Colonic mucosa (tissue), 4 donors: ENCODE measurements at regions not wholly inside any gene's neighbourhood (a gene's known extent, or its start where the extent isn't known, plus 50 kb on each side); places are given as distances from the start of the nearest gene placed in this dataset.

Experiments
- DNase-seq: peaks from one replicate; pipeline ENCODE4 v3.0.0-alpha.2; 2020
- H3K27ac ChIP-seq: fragments of 200-600 bp; one replicate; pipeline ENCODE4 v1.8.0; 2021
- H3K27me3 ChIP-seq: fragments of 200-600 bp; one replicate; pipeline ENCODE4 v1.8.0; 2021
- H3K36me3 ChIP-seq: fragments of 200-600 bp; one replicate; pipeline ENCODE4 v1.8.0; 2021
- H3K4me1 ChIP-seq: fragments of 200-600 bp; one replicate; pipeline ENCODE4 v1.8.0; 2021; ENCODE audit warnings: mild to moderate bottlenecking
- H3K4me3 ChIP-seq: fragments of 200-600 bp; one replicate; pipeline ENCODE4 v1.8.0; 2021
- H3K9ac ChIP-seq, 2 donors: one replicate each; pipeline ENCODE4 v1.7.0; 2013; ENCODE audit warnings: control low read depth in 2 of 2, low read depth in 2 of 2, low read length in 2 of 2
- H3K9me3 ChIP-seq: fragments of 200-600 bp; one replicate; pipeline ENCODE4 v1.8.0; 2021
- intact Hi-C: fragments of 100-400 bp; cut with DNase I; formaldehyde crosslinking; loops from one replicate; pipeline ENCODE4 v1.14.1; 2022
- TF ChIP-seq, protein P1 (sequence below): fragments of 200-600 bp; IDR thresholded peaks from one replicate; pipeline ENCODE4 v1.8.0; 2022; ENCODE audit warnings: antibody characterized with exemption, mild to moderate bottlenecking
- donor health status: healthy.
- donor health status: DM: no; HTN: no; CAD: no.
- donor health status: DM: no; HTN: no; CAD: no.

DNA sequence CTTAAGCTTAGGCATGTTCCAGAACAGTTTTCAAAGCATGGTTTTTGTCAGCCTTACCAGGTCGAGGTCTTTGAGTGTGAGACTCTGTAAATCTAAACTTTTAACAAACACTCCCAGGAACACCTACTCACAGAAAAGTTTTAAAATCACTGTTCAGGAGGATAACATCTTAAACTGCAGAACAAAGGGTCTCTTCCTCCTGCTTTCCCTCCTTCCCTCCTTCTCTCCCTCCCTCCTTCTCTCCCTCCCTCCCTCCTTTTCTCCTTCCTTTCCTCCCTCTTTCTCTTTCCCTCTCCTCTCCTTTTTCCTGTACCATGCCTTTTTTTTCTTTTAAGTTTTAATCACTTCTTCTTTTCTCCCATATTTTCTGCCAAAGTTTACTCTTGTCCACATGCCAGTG, 153.5 kb upstream of the MAF start:
- Histone ChIP-seq H3K4me1 (no peaks in the 10 kb centered on the region), H3K27me3 (no peaks in the 10 kb centered on the region), H3K27ac (no peak overlapping the region), H3K4me3 (no peak overlapping the region), H3K9ac (no peak overlapping the region), H3K9me3 (no peaks in the 10 kb centered on the region), H3K36me3 (no peaks in the 10 kb centered on the region)
- intact Hi-C loops, result no loop called here
- TF ChIP-seq, protein P1, sequence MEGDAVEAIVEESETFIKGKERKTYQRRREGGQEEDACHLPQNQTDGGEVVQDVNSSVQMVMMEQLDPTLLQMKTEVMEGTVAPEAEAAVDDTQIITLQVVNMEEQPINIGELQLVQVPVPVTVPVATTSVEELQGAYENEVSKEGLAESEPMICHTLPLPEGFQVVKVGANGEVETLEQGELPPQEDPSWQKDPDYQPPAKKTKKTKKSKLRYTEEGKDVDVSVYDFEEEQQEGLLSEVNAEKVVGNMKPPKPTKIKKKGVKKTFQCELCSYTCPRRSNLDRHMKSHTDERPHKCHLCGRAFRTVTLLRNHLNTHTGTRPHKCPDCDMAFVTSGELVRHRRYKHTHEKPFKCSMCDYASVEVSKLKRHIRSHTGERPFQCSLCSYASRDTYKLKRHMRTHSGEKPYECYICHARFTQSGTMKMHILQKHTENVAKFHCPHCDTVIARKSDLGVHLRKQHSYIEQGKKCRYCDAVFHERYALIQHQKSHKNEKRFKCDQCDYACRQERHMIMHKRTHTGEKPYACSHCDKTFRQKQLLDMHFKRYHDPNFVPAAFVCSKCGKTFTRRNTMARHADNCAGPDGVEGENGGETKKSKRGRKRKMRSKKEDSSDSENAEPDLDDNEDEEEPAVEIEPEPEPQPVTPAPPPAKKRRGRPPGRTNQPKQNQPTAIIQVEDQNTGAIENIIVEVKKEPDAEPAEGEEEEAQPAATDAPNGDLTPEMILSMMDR, result no peak
- DNase-seq, result no peak

DNA sequence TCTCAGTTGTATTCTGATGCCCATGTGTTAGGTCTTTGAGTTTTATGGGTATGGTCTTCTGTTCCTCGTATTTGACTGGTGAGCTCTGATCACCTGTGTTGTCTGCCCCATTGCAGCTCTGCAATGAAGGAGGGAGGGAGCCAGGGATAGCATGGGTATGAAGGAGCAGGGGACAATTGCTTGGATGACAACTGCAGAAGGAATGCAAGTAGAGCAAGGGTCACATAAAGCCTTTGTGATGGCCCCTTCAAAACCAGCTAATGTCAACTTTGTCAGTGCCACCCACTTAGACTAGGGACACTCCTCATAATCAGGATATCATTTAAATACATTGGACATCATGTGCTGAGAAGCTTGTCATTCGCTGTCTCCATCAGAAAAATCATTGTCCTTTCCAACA, 152.7 kb upstream of the MAF start:
- intact Hi-C loops, result no loop called here
- Histone ChIP-seq H3K4me1 (no peaks in the 10 kb centered on the region), H3K4me3 (no peak overlapping the region), H3K27ac (no peak overlapping the region), H3K9ac (no peak overlapping the region), H3K27me3 (no peaks in the 10 kb centered on the region), H3K9me3 (no peaks in the 10 kb centered on the region), H3K36me3 (no peaks in the 10 kb centered on the region)
- TF ChIP-seq, protein P1, result no peak
- DNase-seq, result no peak

DNA sequence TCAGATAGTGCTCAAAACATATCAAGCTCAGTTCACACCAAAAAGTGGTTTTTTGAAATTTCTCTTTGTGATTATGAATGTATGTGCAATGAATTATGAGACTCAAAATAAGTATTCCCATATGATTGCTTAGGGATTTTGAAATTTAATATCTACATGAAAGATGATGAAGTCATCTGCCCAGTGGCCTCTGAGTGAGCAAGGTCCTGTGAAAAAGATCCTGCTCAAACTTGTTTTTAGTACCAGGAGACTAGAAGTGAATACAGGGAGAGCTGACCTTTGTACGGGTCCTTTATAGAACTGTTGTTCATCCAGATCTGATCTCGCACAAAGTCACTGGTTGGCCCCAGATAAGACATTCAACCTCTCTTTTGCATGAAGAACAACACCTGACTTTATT, 151.9 kb upstream of the MAF start:
- H3K9ac ChIP-seq, result no peak overlapping the region

DNA sequence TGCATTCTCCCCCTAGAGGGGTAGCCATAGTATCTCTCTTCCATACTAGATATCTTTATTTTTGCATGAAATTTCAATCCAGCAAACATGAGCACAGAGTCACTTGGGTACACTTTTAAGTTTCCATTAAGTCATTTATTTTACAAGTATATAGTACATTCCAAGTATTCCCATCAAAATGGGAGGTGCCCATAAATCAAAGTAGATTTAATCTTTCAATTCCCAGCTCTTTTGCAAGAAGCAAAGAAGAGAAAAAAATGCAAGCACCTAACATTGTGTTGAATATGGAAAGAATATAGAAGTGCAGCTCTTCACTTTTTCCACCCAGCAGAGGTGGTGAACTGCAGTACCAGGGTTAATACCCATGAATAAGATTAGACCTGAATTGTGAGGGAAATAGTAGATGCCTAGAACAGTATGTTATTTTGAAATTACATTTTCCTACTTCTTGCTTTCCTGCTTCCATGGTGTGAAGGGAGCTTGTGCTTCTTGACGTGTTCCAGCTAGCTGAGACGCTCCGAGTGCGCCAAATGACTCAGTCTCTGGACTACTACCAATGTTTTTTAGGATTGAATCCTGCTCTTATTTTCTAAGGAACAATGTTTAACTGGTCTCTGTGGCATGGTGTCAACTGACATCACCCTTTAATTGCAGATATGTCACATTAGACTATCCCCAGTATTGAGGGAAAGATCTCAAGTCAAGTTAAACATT, 151.1 kb upstream of the MAF start:
- Histone ChIP-seq H3K4me1 (no peaks in the 10 kb centered on the region), H3K4me3 (no peak overlapping the region), H3K9ac (no peak overlapping the region), H3K36me3 (no peaks in the 10 kb centered on the region), H3K27ac (no peak overlapping the region), H3K27me3 (no peaks in the 10 kb centered on the region), H3K9me3 (no peaks in the 10 kb centered on the region)
- TF ChIP-seq, protein P1, result no peak
- intact Hi-C loops, result no loop called here
- peak; percentile 42 for DNase-seq

More for the DNA sequence above, 151.9 kb upstream of the MAF start:
- no peaks in the 10 kb centered on the region for H3K9me3 ChIP-seq
- intact Hi-C loops, result no loop called here
- no peak overlapping the region for H3K27ac ChIP-seq
- H3K4me3 ChIP-seq, result no peak overlapping the region
- TF ChIP-seq, protein P1, result no peak
- H3K4me1 ChIP-seq, result no peaks in the 10 kb centered on the region
- no peaks in the 10 kb centered on the region for H3K27me3 ChIP-seq
- H3K36me3 ChIP-seq, result no peaks in the 10 kb centered on the region
- no peak for DNase-seq

DNA sequence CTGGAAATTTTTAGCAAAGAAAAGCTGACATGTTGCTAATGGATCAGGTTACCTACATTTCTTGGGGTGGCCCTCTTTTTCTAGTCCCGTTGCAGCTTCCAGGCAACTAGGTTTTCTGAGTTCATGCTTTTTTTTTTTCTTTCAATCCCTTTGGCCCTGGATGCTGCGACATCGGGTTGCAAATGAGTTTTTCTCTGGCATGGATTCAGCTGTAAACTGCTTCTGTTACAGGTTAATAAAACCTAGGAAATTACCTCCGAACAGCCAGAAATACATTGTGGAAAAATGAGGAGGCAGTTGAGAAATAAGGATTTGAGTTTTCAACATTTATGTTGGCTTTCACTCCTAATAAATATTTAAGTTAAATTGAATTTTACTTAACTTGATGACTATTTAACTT, 149.8 kb upstream of the MAF start:
- no peak overlapping the region for H3K4me3 ChIP-seq
- no peaks in the 10 kb centered on the region for H3K27me3 ChIP-seq
- H3K9ac ChIP-seq, result no peak overlapping the region
- DNase-seq, result no peak
- TF ChIP-seq, protein P1, result no peak
- H3K27ac ChIP-seq, result no peak overlapping the region
- no peaks in the 10 kb centered on the region for H3K9me3 ChIP-seq
- H3K4me1 ChIP-seq, result no peaks in the 10 kb centered on the region
- intact Hi-C loops, result no loop called here
- H3K36me3 ChIP-seq, result no peaks in the 10 kb centered on the region
